ENCODE measurements at regions not wholly inside any gene's neighbourhood (a gene's known extent, or its start where the extent isn't known, plus 50 kb on each side); places are given as distances from the start of the nearest gene placed in this dataset.

DNA sequence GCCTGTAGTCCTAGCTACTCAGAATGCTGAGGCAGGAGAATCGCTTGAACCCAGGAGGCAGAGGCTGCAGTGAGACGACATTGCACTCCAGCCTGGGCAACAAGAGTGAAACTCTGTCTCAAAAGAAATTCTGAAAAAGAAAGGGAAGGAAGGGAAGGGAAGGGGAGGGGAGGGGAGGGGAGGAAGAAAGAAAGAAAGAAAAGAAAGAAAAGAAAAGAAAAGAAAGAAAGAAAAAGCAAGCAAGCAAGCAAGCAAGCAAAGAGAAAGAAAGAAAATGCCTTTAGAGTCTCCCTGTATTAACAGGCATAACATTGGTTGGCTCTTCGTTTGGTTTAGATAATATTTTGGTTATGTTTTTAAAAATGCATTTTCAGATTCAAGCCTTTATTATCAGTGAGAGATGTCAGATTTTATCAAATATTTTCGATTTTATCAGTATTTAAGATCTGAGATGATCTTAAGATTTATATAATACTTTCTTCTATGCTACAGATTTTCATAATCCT is 281.1 kb downstream of the NPIPA8 start:
- TF ChIP-seq, protein P1, sequence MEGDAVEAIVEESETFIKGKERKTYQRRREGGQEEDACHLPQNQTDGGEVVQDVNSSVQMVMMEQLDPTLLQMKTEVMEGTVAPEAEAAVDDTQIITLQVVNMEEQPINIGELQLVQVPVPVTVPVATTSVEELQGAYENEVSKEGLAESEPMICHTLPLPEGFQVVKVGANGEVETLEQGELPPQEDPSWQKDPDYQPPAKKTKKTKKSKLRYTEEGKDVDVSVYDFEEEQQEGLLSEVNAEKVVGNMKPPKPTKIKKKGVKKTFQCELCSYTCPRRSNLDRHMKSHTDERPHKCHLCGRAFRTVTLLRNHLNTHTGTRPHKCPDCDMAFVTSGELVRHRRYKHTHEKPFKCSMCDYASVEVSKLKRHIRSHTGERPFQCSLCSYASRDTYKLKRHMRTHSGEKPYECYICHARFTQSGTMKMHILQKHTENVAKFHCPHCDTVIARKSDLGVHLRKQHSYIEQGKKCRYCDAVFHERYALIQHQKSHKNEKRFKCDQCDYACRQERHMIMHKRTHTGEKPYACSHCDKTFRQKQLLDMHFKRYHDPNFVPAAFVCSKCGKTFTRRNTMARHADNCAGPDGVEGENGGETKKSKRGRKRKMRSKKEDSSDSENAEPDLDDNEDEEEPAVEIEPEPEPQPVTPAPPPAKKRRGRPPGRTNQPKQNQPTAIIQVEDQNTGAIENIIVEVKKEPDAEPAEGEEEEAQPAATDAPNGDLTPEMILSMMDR (IDR thresholded peaks at IDR 0.05; ENCODE audit: low read depth, low read length, poor library complexity, severe bottlenecking), result no peak
- no peak for TF ChIP-seq EZH2phosphoT487 (IDR thresholded peaks at IDR 0.05; ENCODE audit: borderline replicate concordance, low read length)
